ENCODE measurements at regions not wholly inside any gene's neighbourhood (a gene's known extent, or its start where the extent isn't known, plus 50 kb on each side); places are given as distances from the start of the nearest gene placed in this dataset.

GRCh38 chr3:78293284-78293683 is 1253.4 kb downstream of the ROBO2 start:
- H3K36me3 ChIP-seq, result no peaks in the 10 kb centered on the region
- DNase-seq, result no peak
- TF ChIP-seq, protein P1, sequence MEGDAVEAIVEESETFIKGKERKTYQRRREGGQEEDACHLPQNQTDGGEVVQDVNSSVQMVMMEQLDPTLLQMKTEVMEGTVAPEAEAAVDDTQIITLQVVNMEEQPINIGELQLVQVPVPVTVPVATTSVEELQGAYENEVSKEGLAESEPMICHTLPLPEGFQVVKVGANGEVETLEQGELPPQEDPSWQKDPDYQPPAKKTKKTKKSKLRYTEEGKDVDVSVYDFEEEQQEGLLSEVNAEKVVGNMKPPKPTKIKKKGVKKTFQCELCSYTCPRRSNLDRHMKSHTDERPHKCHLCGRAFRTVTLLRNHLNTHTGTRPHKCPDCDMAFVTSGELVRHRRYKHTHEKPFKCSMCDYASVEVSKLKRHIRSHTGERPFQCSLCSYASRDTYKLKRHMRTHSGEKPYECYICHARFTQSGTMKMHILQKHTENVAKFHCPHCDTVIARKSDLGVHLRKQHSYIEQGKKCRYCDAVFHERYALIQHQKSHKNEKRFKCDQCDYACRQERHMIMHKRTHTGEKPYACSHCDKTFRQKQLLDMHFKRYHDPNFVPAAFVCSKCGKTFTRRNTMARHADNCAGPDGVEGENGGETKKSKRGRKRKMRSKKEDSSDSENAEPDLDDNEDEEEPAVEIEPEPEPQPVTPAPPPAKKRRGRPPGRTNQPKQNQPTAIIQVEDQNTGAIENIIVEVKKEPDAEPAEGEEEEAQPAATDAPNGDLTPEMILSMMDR (IDR thresholded peaks at IDR 0.05; ENCODE audit: low read depth, low read length), result no peak
- no peak overlapping the region for H3K27ac ChIP-seq
- no peaks in the 10 kb centered on the region for H3K9me3 ChIP-seq (ENCODE audit: severe bottlenecking)
- no peak overlapping the region for H3K4me3 ChIP-seq (ENCODE audit: low read depth, low read length)
- H3K27me3 ChIP-seq (ENCODE audit: insufficient read depth, low read depth, severe bottlenecking), result no peaks in the 10 kb centered on the region

GRCh38 chr3:78304115-78304514 is 1264.2 kb downstream of the ROBO2 start:
- Histone ChIP-seq H3K36me3 (no peaks in the 10 kb centered on the region), H3K4me3 (ENCODE audit: low read depth, low read length) (no peak overlapping the region), H3K27ac (no peak overlapping the region), H3K9me3 (ENCODE audit: severe bottlenecking) (no peaks in the 10 kb centered on the region), H3K27me3 (ENCODE audit: insufficient read depth, low read depth, severe bottlenecking) (no peaks in the 10 kb centered on the region)
- TF ChIP-seq, protein P1 (IDR thresholded peaks at IDR 0.05; ENCODE audit: low read depth, low read length), result no peak
- no peak for DNase-seq

DNA sequence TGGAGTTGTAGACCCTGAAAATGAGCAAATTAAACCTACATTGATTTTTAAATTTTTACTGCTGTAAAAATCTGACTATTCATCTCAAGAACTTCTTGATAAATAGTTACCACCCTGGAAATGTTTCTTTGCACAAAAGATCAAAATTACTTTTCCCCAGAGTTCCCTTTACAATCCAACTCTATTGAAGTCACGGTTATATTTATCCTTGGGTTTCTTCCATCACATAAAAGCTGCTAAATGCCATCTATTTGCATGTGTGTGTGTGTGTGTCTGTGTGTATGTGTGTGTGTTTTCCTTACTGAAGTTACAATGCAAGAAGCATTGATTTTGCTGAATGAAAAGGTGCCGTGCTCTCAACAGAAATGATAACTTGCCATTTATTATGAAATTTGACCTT is 1273.0 kb downstream of the ROBO2 start:
- no peak overlapping the region for H3K27ac ChIP-seq
- no peak for DNase-seq
- H3K27me3 ChIP-seq (ENCODE audit: insufficient read depth, low read depth, severe bottlenecking), result no peaks in the 10 kb centered on the region
- TF ChIP-seq, protein P1 (IDR thresholded peaks at IDR 0.05; ENCODE audit: low read depth, low read length), result no peak
- H3K36me3 ChIP-seq, result no peaks in the 10 kb centered on the region
- H3K9me3 ChIP-seq (ENCODE audit: severe bottlenecking), result no peaks in the 10 kb centered on the region
- no peak overlapping the region for H3K4me3 ChIP-seq (ENCODE audit: low read depth, low read length)

DNA sequence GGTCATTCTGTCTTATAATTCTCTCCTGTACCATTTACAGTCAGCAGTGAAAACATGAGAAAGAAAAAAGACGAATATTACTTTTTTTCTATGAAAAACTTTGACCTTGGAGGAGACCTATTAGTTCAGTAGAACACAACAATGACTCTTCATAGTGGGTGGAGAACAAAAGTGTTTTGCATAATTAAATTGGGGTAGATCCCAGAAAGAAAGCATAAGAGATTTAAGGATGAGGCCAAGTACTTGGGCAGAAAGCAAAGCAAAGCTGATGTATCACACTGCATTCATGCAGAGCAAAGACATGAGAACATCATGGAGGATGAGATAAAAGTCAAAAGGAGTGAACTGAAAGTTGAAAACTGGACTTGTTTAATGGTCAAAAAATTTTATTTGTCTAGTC is 1273.4 kb downstream of the ROBO2 start:
- Histone ChIP-seq H3K27ac (no peak overlapping the region), H3K36me3 (no peaks in the 10 kb centered on the region), H3K4me3 (ENCODE audit: low read depth, low read length) (no peak overlapping the region), H3K27me3 (ENCODE audit: insufficient read depth, low read depth, severe bottlenecking) (no peaks in the 10 kb centered on the region), H3K9me3 (ENCODE audit: severe bottlenecking) (no peaks in the 10 kb centered on the region)
- TF ChIP-seq, protein P1 (IDR thresholded peaks at IDR 0.05; ENCODE audit: low read depth, low read length), result no peak
- no peak for DNase-seq

DNA sequence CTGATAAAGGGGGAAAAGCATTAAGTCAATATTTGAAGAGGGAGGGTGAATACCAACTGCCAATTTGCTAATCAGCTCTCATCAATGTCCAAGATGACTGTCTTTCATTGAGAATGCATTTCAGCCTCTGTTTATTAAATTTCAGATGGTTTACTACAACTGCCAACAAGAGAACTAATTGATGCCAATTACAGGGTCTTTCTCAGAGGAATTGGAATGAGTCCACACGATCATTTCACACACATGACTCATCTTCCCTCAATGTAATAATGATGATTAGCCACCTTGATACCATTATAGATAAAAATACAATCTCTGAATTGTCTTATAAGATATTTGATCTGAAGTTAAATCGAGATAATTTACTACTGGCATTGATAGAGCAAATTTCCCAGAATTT is 1274.4 kb downstream of the ROBO2 start:
- Histone ChIP-seq H3K4me3 (ENCODE audit: low read depth, low read length) (no peak overlapping the region), H3K27ac (no peak overlapping the region), H3K9me3 (ENCODE audit: severe bottlenecking) (no peaks in the 10 kb centered on the region), H3K27me3 (ENCODE audit: insufficient read depth, low read depth, severe bottlenecking) (no peaks in the 10 kb centered on the region), H3K36me3 (no peaks in the 10 kb centered on the region)
- TF ChIP-seq, protein P1 (IDR thresholded peaks at IDR 0.05; ENCODE audit: low read depth, low read length), result no peak
- DNase-seq, result no peak

DNA sequence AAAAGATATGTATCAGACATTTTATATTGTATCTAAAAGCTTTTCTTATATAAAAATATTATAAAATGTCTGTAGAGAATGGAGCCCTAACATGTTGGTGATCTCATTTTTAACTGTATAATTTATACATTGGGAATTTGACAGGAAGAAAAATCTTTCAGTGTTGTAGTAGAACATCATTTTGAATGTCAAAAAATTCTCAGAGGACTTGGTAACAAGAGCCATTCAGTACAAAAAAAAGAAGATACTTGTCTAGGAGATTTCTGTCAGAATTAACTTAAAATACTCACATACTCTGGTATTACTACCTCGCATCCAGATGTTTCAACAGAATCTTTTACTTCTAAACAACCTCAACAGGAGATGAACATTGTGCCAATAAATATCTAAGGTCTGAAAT is 1277.9 kb downstream of the ROBO2 start:
- Histone ChIP-seq H3K27me3 (ENCODE audit: insufficient read depth, low read depth, severe bottlenecking) (no peaks in the 10 kb centered on the region), H3K27ac (no peak overlapping the region), H3K36me3 (no peaks in the 10 kb centered on the region), H3K4me3 (ENCODE audit: low read depth, low read length) (no peak overlapping the region), H3K9me3 (ENCODE audit: severe bottlenecking) (no peaks in the 10 kb centered on the region)
- no peak for DNase-seq
- TF ChIP-seq, protein P1 (IDR thresholded peaks at IDR 0.05; ENCODE audit: low read depth, low read length), result no peak
